NCI-H1105 treated with DMSO at 0.1 percent for 48 hours (cell line): ENCODE measurements at regions not wholly inside any gene's neighbourhood (a gene's known extent, or its start where the extent isn't known, plus 50 kb on each side); places are given as distances from the start of the nearest gene placed in this dataset.
"Not testable (repeated sequence)": the region's sequence is repeated elsewhere in the genome, so short reads cannot be mapped to it uniquely, and the experiment has no call there.

Experiments used
- DNase-seq: peaks from one replicate; lab custom pipeline; 2025; lab: John Stamatoyannopoulos, UW

DNA sequence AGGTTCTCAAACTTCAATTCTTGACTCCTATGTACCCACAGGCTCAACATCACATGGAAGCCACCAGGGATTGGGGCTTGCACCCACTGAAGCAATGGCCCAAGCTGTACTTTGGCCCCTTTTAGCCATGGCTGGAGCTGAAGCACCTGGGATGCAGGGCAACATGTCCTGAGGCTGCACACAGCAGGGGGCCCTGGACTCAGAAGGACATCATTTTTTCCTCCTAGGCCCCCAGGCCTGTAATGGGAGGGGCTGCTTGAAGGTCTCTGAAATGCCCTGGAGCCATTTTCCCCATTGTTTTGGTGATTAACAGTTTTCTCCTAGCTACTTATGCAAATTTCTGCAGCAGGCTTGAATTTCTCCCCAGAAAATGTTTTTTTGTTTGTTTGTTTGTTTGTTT is 465.1 kb upstream of the PCDH10 start:
- DNase-seq: no peak

DNA sequence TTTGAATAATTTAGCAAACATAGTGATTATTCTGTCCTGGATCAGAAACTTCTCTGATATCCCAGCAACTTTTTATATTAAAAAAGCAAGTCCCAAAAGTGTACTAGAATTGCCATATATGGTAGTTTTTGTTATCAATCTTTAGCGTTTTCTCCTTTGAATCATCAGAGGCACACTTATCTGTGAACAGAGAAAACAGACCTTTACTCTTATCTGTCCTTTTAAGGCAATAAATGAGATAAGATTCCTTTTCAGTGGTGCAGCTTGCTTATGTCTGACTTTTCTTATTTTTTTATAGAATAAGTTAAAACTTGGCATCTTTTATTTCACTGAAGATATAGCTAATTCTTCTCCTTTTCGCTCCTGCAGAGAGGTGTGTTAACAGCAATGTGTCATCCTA is 458.1 kb upstream of the PCDH10 start:
- DNase-seq: no peak

GRCh38 chr4:132691668-132692067 is 457.4 kb upstream of the PCDH10 start:
- DNase-seq: no peak

GRCh38 chr4:132694775-132695174 is 454.3 kb upstream of the PCDH10 start:
- DNase-seq: no peak

DNA sequence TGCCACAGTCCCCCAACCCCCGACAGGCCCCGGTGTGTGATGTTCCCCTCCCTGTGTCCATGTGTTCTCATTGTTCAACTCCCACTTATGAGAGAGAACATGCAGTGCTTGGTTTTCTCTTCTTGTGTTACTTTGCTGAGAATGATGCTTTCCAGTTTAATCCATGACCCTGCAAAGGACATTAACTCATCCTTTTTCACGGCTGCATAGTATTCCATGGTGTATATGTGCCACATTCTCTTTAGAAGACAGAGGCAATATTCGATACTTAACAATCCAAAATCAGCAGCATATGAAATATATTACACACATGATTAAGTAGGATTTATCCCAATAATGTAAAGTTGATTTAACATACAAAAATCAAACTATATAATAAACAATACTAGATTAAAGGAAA is 451.6 kb upstream of the PCDH10 start:
- not testable (repeated sequence) for DNase-seq

- no peak for DNase-seq
Measured at GRCh38 chr4:132707955-132708354, 441.1 kb upstream of the PCDH10 start.

DNA sequence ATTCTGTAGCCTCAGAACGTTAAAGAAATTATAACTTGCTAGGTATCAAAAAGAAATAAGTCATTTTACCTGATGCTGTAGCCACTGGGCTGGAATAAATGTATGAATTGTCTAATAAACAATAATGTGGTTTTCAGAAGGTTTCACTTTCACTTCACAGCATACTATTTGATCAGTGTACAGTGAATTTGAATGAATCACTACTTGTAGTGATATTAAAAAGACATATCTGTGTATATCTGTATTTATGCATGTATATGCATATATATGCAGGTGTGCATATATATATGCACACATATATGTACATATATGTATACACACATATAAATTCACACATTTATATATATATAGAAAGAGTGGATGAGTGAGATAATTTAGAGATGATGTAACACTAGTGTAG is 440.0 kb upstream of the PCDH10 start:
- no peak for DNase-seq

- no peak for DNase-seq
Measured at GRCh38 chr4:132710971-132711370, 438.1 kb upstream of the PCDH10 start.

GRCh38 chr4:132737344-132737743 is 411.8 kb upstream of the PCDH10 start:
- no peak for DNase-seq

DNA sequence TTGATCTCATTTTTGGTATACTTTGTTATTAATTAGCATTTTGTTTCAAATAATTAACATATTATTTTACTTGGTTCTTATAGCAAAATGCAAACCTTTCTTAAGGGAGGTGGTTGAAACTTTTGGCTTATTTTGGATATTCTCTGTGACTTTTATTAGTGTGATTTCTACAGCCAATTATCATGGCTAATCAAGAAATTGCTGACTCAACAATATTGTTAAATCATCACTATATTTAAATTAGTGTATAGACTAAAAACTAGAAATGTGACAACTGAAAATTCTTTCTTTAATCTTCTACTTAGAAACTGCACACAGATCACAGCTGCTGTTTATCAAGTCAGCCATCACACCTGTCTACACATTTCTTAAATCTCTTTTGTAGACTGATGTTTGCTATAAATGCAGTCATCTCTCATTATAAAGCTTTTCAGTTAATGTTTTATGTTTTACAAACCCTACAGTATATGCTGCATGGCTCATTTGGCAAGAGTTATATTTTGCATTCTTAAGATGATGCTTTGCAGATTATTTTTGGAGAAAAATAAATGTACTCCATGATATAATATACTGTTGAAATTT is 389.8 kb upstream of the PCDH10 start:
- no peak for DNase-seq

- no peak for DNase-seq
Measured at GRCh38 chr4:132763465-132763864, 385.6 kb upstream of the PCDH10 start.

GRCh38 chr4:132767901-132768300 is 381.2 kb upstream of the PCDH10 start:
- no peak for DNase-seq

DNA sequence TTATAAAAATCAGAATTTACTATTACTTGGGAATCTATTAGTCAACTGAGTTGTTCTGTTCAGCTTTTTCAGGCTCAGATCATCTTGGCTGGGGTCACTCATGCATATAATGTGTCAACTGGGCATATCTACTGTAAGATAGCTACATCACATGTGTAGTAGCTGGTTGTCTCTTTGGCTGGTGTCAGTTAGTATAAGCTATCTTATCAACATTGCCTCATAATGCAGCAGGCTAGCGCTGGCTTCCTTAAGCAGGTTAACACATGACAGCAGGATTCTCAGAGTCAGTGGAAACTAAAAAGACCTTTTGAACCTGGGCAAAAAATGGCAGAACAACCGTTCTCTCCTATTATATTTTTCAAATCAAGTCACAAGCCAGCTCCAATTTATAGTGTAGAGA is 378.3 kb upstream of the PCDH10 start:
- no peak for DNase-seq

DNA sequence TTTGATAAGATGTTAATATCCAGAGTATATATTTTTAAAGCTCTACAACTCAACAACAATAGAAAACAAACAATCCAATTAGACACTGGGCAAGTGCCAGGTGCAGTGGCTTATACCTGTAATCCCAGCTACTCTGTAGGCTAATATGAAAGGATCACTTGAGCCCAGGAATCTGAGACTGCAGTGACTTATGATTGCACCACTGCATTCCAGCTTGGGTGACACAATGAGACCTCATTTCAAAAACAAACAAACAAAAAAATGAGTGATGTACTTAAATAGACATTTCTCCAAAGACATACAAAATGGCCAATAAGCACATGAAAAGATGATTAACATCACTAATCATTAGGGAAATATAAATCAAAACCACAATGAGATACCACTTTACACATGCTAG is 356.8 kb upstream of the PCDH10 start:
- no peak for DNase-seq

- no peak for DNase-seq
Measured at GRCh38 chr4:132797856-132798255, 351.2 kb upstream of the PCDH10 start.

DNA sequence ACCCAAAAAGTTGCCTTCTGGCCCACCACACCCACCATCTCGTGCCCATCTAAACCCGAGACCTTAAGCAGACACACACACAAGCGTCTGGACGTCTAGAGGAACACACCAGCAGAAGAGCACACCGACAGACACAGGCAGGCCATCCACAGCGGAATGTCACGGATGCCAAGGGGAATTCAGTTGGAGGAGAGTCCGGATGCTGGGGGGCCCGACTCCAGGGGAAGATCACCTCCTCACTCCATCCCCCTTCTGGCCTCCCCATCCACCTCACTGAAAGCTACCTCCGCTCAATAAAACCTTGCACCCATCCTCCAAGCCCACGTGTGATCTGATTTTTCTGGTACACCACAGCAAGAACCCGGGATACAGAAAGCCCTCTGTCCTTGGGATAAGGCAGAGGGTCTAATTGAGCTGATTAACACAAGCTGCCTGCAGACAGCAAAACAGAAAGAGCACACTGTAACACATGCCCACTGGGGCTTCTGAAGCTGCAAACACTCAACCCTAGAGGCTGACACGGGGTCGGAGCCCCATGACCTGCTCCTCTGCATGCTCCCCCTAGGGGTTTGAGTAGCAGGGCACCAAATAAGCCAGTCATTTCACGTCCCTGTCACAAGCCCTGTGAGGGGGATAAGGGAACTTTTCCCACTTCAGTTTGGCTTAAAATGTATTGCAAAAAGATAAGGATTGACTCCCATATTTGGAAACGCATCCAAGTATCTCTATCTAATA is 339.6 kb upstream of the PCDH10 start:
- DNase-seq: no peak

DNA sequence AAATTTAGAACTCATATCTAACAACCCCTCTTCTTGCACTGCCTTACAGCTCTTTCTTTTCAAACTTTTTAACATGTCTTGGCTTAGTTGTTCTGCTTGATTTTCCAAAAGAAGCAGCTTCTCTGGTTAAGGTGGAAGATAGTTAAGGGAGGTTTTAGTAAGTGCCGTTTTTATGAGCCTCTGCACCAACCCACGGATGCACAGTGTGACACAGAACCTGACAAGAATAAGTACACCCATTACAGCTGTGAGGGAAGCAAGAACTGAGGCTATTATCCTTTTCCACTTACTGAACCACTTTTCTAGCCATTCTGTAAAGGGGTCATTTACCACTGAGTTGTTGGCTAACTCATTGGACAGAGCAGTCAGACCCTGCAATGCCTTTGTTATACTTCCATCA is 336.0 kb upstream of the PCDH10 start:
- not testable (repeated sequence) for DNase-seq

- DNase-seq: no peak
Measured at GRCh38 chr4:132818091-132818490, 331.0 kb upstream of the PCDH10 start.

DNA sequence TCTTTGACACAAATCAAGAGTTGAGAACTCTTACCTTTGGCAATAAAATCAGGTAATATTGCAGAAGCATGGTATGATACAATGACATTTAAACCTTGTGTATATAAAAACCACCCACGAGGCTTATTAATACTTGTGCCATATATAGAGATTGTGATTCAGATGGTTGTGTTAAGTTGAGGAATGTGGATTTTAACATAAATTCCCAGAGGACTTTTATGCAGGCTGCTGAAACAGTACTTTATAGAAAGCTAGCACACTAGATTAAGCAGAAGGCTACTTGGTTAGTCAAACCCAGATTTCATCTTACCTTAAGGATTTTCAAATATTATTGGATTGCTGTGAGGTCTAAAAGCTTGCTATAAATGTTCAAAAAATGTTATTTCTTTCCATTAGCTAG is 325.7 kb upstream of the PCDH10 start:
- DNase-seq: no peak

DNA sequence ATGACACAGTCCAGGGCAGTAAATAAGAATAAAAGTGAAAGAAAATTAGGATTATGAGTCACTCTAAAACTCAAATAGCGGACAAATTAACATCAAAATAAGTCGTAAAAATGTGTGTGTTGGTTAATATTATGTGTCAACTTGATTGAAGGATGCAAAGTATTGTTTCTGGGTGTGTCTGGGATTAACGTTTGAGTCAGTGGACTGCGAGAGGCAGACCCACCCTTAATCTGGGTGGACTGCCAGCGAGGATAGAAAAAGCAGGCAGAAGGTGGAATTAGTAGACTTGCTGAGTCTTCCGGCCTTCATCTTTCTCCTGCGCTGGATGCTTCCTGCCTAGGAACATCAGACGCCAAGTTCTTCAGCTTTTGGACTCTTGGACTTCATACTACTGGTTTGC is 324.3 kb upstream of the PCDH10 start:
- DNase-seq: no peak

DNA sequence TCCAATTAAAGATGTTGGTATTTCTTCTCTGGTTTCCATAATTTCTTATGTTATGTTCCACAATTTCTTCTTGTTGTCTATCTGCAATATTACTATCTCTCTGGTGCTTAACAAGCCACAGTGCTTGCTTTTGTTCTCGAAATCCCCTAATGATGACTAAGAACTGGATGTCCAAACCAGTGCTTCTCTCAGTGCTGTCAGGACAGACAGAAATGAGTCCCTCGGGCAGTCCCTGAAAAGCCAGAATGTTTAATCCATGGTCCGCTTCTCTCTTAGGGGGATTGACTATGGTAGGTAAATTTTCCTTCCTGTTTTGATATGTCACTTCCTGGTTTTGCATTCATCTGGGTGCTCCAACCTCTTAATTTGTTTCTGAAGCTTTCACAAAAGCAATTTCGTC is 321.6 kb upstream of the PCDH10 start:
- no peak for DNase-seq

- DNase-seq: no peak
Measured at GRCh38 chr4:132838244-132838643, 310.9 kb upstream of the PCDH10 start.

DNA sequence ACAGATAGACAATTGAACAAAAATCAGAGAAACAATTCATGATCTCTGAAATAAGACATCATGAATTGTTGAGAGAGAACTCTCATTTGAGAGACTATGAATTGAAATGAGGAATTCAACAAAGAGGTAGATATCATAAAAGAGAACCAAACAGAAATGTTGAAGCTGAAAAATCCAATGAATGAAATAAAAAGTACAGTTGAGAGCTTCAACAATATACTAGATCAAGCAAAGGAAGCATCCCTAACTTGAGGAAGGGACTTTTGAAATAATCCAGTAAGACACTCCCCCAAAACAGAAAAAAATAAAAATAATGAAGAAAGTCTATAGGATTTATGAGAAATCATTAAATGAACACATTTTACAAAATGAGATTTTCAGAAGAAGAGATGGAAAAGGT is 310.0 kb upstream of the PCDH10 start:
- DNase-seq: no peak

GRCh38 chr4:132859929-132860328 is 289.2 kb upstream of the PCDH10 start:
- DNase-seq: no peak
